C4-2B (cell line): ENCODE measurements at regions not wholly inside any gene's neighbourhood (a gene's known extent, or its start where the extent isn't known, plus 50 kb on each side); places are given as distances from the start of the nearest gene placed in this dataset.

Source experiments
- CTCF ChIP-seq: fragments of 450-650 bp; conservative IDR thresholded peaks from 2 replicates; pipeline ENCODE4 v1.5.1; 2017; ENCODE audit warnings: mild to moderate bottlenecking
- ZFX ChIP-seq: fragments of 450-650 bp; IDR thresholded peaks from 2 replicates; pipeline ENCODE4 v1.6.1; 2017

GRCh38 chr14:61963926-61964325 lies 201.7 kb downstream of the SNAPC1 start:
- TF ChIP-seq CTCF (no peak), ZFX (no peak)
